T-helper 17 cell (primary cell): ENCODE measurements at regions not wholly inside any gene's neighbourhood (a gene's known extent, or its start where the extent isn't known, plus 50 kb on each side); places are given as distances from the start of the nearest gene placed in this dataset.
A peak's percentile ranks its signal among the peaks of the same experiment; 100 is the strongest.

Experiments used
- ATAC-seq: fragments of 150-1000 bp; cut with Tn5 transposase; 2 replicates; pipeline ENCODE4 v1.10.0; 2021; ENCODE audit warnings: mild to moderate bottlenecking, moderate library complexity
- DNase-seq, 3 donors: peaks; one replicate each; pipeline versions ENCODE4 v3.0.0 to v3.0.0-alpha.2; 2020 to 2021
- H3K9me3 ChIP-seq: one replicate; pipeline ENCODE4 v1.7.0; 2013; ENCODE audit warnings: low read length, mild to moderate bottlenecking; ENCODE audit not compliant: control insufficient read depth, poor library complexity, severe bottlenecking
- H3K27ac Mint-ChIP-seq: one replicate; pipeline ENCODE4 v1.8.0; 2022; ENCODE audit warnings: mild to moderate bottlenecking, moderate library complexity, mixed read lengths
- H3K27me3 Mint-ChIP-seq: one replicate; pipeline ENCODE4 v1.8.0; 2022; ENCODE audit warnings: mixed read lengths
- H3K36me3 Mint-ChIP-seq: one replicate; pipeline ENCODE4 v1.8.0; 2022; ENCODE audit warnings: low read depth, mixed read lengths
- H3K4me1 Mint-ChIP-seq: one replicate; pipeline ENCODE4 v1.8.0; 2022; ENCODE audit warnings: mild to moderate bottlenecking, mixed read lengths
- H3K4me3 Mint-ChIP-seq: one replicate; pipeline ENCODE4 v1.8.0; 2022; ENCODE audit warnings: mild to moderate bottlenecking, moderate library complexity, mixed read lengths

GRCh38 chr2:173822889-173823542 is 142.2 kb downstream of the SP3 start:
- ATAC-seq = no peak

GRCh38 chr2:173823543-173823939 is 141.6 kb downstream of the SP3 start:
- Mint-ChIP-seq H3K4me3 (no peak overlapping the region), H3K27ac (no peak overlapping the region), H3K4me1 (no peaks in the 10 kb centered on the region), H3K27me3 (peaks cover 73% of the 10 kb centered on the region), H3K36me3 (peaks cover 6% of the 10 kb centered on the region)
- H3K9me3 ChIP-seq = peaks cover 4% of the 10 kb centered on the region
- no peak for ATAC-seq
- no peak for DNase-seq

More at GRCh38 chr2:173822889-173823542, 142.2 kb downstream of the SP3 start:
- Mint-ChIP-seq H3K36me3 (peaks cover 6% of the 10 kb centered on the region), H3K4me1 (no peaks in the 10 kb centered on the region), H3K27ac (no peak overlapping the region), H3K27me3 (peaks cover 68% of the 10 kb centered on the region), H3K4me3 (no peak overlapping the region)
- no peak for DNase-seq
- peaks cover 4% of the 10 kb centered on the region for H3K9me3 ChIP-seq

GRCh38 chr2:173828189-173829142 is 136.7 kb downstream of the SP3 start:
- peaks cover 2% of the 10 kb centered on the region for H3K36me3 Mint-ChIP-seq
- peaks cover 73% of the 10 kb centered on the region for H3K27me3 Mint-ChIP-seq
- H3K27ac Mint-ChIP-seq = no peak overlapping the region
- H3K9me3 ChIP-seq = no peaks in the 10 kb centered on the region
- ATAC-seq = no peak
- no peak for DNase-seq
- H3K4me3 Mint-ChIP-seq = no peak overlapping the region
- peaks cover 7% of the 10 kb centered on the region for H3K4me1 Mint-ChIP-seq

- DNase-seq (no peak), ATAC-seq (no peak)
- H3K4me1 Mint-ChIP-seq = peaks cover 7% of the 10 kb centered on the region
- H3K27ac Mint-ChIP-seq = no peak overlapping the region
- peaks cover 64% of the 10 kb centered on the region for H3K27me3 Mint-ChIP-seq
- no peaks in the 10 kb centered on the region for H3K9me3 ChIP-seq
- no peak overlapping the region for H3K4me3 Mint-ChIP-seq
- peaks cover 2% of the 10 kb centered on the region for H3K36me3 Mint-ChIP-seq
Observed at GRCh38 chr2:173829727-173830126, 135.4 kb downstream of the SP3 start.

- no peak overlapping the region for H3K4me3 Mint-ChIP-seq
- peaks cover 7% of the 10 kb centered on the region for H3K4me1 Mint-ChIP-seq
- H3K27me3 Mint-ChIP-seq = peaks cover 64% of the 10 kb centered on the region
- ATAC-seq = no peak
- DNase-seq = no peak
- H3K27ac Mint-ChIP-seq = no peak overlapping the region
- no peaks in the 10 kb centered on the region for H3K9me3 ChIP-seq
- peaks cover 2% of the 10 kb centered on the region for H3K36me3 Mint-ChIP-seq
Observed at GRCh38 chr2:173830170-173830569, 135.0 kb downstream of the SP3 start.

- no peaks in the 10 kb centered on the region for H3K9me3 ChIP-seq
- no peak for DNase-seq
- no peak for ATAC-seq
- Mint-ChIP-seq H3K27ac (no peak overlapping the region), H3K4me3 (no peak overlapping the region), H3K36me3 (peaks cover 2% of the 10 kb centered on the region), H3K27me3 (peaks cover 55% of the 10 kb centered on the region), H3K4me1 (peaks cover 7% of the 10 kb centered on the region)
Observed at GRCh38 chr2:173831312-173832229, 133.6 kb downstream of the SP3 start.

- Mint-ChIP-seq H3K27ac (no peak overlapping the region), H3K4me3 (no peak overlapping the region), H3K4me1 (peaks cover 7% of the 10 kb centered on the region), H3K36me3 (no peaks in the 10 kb centered on the region), H3K27me3 (peaks cover 34% of the 10 kb centered on the region)
- H3K9me3 ChIP-seq = no peaks in the 10 kb centered on the region
- DNase-seq (no peak), ATAC-seq (no peak)
Observed at GRCh38 chr2:173834141-173834540, 131.0 kb downstream of the SP3 start.

- no peak overlapping the region for H3K4me3 Mint-ChIP-seq
- no peaks in the 10 kb centered on the region for H3K9me3 ChIP-seq
- no peak overlapping the region for H3K27ac Mint-ChIP-seq
- peaks cover 21% of the 10 kb centered on the region for H3K27me3 Mint-ChIP-seq
- no peaks in the 10 kb centered on the region for H3K36me3 Mint-ChIP-seq
- ATAC-seq (no peak), DNase-seq (no peak)
- H3K4me1 Mint-ChIP-seq = peaks cover 6% of the 10 kb centered on the region
Observed at GRCh38 chr2:173835726-173836125, 129.4 kb downstream of the SP3 start.

- Mint-ChIP-seq H3K27ac (no peak overlapping the region), H3K4me1 (peaks cover 2% of the 10 kb centered on the region), H3K36me3 (no peaks in the 10 kb centered on the region), H3K27me3 (peaks cover 28% of the 10 kb centered on the region), H3K4me3 (no peak overlapping the region)
- DNase-seq = no peak
- no peaks in the 10 kb centered on the region for H3K9me3 ChIP-seq
- ATAC-seq = no peak
Observed at GRCh38 chr2:173841110-173841509, 124.1 kb downstream of the SP3 start.

- DNase-seq = no peak
- no peaks in the 10 kb centered on the region for H3K36me3 Mint-ChIP-seq
- H3K27ac Mint-ChIP-seq = no peak overlapping the region
- H3K9me3 ChIP-seq = no peaks in the 10 kb centered on the region
- peaks cover 51% of the 10 kb centered on the region for H3K27me3 Mint-ChIP-seq
- peaks cover 2% of the 10 kb centered on the region for H3K4me1 Mint-ChIP-seq
- H3K4me3 Mint-ChIP-seq = no peak overlapping the region
- ATAC-seq = no peak
Observed at GRCh38 chr2:173843526-173843925, 121.6 kb downstream of the SP3 start.

GRCh38 chr2:173851141-173851641 is 114.0 kb downstream of the SP3 start:
- ATAC-seq = no peak
- Mint-ChIP-seq H3K27me3 (peaks cover 49% of the 10 kb centered on the region), H3K27ac (no peak overlapping the region), H3K4me1 (no peaks in the 10 kb centered on the region), H3K36me3 (peaks cover 5% of the 10 kb centered on the region), H3K4me3 (no peak overlapping the region)
- H3K9me3 ChIP-seq = no peaks in the 10 kb centered on the region
- no peak for DNase-seq

- no peak for DNase-seq
- no peak for ATAC-seq
- H3K27me3 Mint-ChIP-seq = peaks cover 44% of the 10 kb centered on the region
- peaks cover 6% of the 10 kb centered on the region for H3K4me1 Mint-ChIP-seq
- H3K36me3 Mint-ChIP-seq = peaks cover 5% of the 10 kb centered on the region
- H3K4me3 Mint-ChIP-seq = peak overlapping the region; percentile 61
- no peak overlapping the region for H3K27ac Mint-ChIP-seq
- no peaks in the 10 kb centered on the region for H3K9me3 ChIP-seq
Observed at GRCh38 chr2:173854141-173854540, 111.0 kb downstream of the SP3 start.

GRCh38 chr2:173854840-173855239 is 110.3 kb downstream of the SP3 start:
- H3K36me3 Mint-ChIP-seq = peaks cover 5% of the 10 kb centered on the region
- ATAC-seq (no peak), DNase-seq (no peak)
- no peak overlapping the region for H3K27ac Mint-ChIP-seq
- no peak overlapping the region for H3K4me3 Mint-ChIP-seq
- H3K27me3 Mint-ChIP-seq = peaks cover 43% of the 10 kb centered on the region
- H3K4me1 Mint-ChIP-seq = peaks cover 6% of the 10 kb centered on the region
- H3K9me3 ChIP-seq = no peaks in the 10 kb centered on the region
